H1 (cell line): ENCODE measurements at regions not wholly inside any gene's neighbourhood (a gene's known extent, or its start where the extent isn't known, plus 50 kb on each side); places are given as distances from the start of the nearest gene placed in this dataset.

Source experiments
- CTCF ChIA-PET: fragments of 300-600 bp; sonication (Branson Sonifier 250); formaldehyde crosslinking; loops from one replicate; lab custom pipeline; 2021; ENCODE audit not compliant: partially characterized antibody; lab: Charles Lee
- POLR2A ChIA-PET: fragments of 300-600 bp; sonication (Branson Sonifier 250); formaldehyde crosslinking; loops from one replicate; lab custom pipeline; 2021; ENCODE audit warnings: inconsistent platforms; ENCODE audit not compliant: partially characterized antibody; lab: Charles Lee
- DNase-seq, 2 experiments: peaks; one replicate each; pipeline versions ENCODE4 v3.0.0 to v3.0.0-alpha.2; 2010 to 2022; ENCODE audit warnings: low spot score in 2 of 2, low read depth in 1 of 2, mixed read lengths in 1 of 2
- FAIRE-seq: peaks from 2 replicates; lab custom pipeline; 2011; peaks lifted over from hg19 to GRCh38; lab: Jason Lieb, UNC
- H2AFZ ChIP-seq: 2 replicates; pipeline ENCODE4 v1.8.1; 2012; ENCODE audit warnings: low read length, inconsistent platforms
- H2AK5ac ChIP-seq: 2 replicates; pipeline ENCODE4 v1.6.1; 2013; ENCODE audit warnings: low read depth, low read length
- H2BK120ac ChIP-seq: replicated peaks from 2 replicates; pipeline ENCODE3; 2013; ENCODE audit warnings: low read depth, low read length, inconsistent platforms
- H2BK12ac ChIP-seq: 2 replicates; pipeline ENCODE4 v1.6.1; 2013; ENCODE audit warnings: low read depth, low read length
- H2BK15ac ChIP-seq: 2 replicates; pipeline ENCODE4 v1.6.1; 2013; ENCODE audit warnings: low read length
- H2BK20ac ChIP-seq: 2 replicates; pipeline ENCODE4 v1.6.1; 2013; ENCODE audit warnings: low read length
- H2BK5ac ChIP-seq: 2 replicates; pipeline ENCODE4 v1.6.1; 2013; ENCODE audit warnings: low read depth, low read length
- H3K14ac ChIP-seq: 2 replicates; pipeline ENCODE4 v1.6.1; 2013; ENCODE audit warnings: inconsistent platforms; ENCODE audit not compliant: insufficient read length
- H3K18ac ChIP-seq: 2 replicates; pipeline ENCODE4 v1.6.1; 2013; ENCODE audit warnings: low read length; ENCODE audit errors: extremely low read depth
- H3K23ac ChIP-seq: 2 replicates; pipeline ENCODE4 v1.6.1; 2013; ENCODE audit warnings: inconsistent platforms; ENCODE audit not compliant: insufficient read length
- H3K23me2 ChIP-seq: 2 replicates; pipeline ENCODE4 v1.6.1; 2013; ENCODE audit warnings: low read depth, low read length
- H3K27ac ChIP-seq: 2 replicates; pipeline ENCODE4 v1.6.1; 2011; ENCODE audit warnings: low read depth, low read length, inconsistent platforms
- H3K27me3 ChIP-seq, 4 experiments: replicated peaks in 1 of 4; 1 replicate in 1 of 4; 2 replicates in 3 of 4; pipeline versions ENCODE4 v1.6.1 to v1.8.1; 2011 to 2013; ENCODE audit warnings: low read length in 3 of 4, mild to moderate bottlenecking in 3 of 4, inconsistent platforms in 2 of 4, mixed read lengths in 2 of 4, moderate library complexity in 1 of 4; ENCODE audit not compliant: control insufficient read depth in 3 of 4, insufficient read depth in 3 of 4; ENCODE audit errors: extremely low read depth in 1 of 4
- H3K36me3 ChIP-seq, 4 experiments: 2 replicates each; pipeline versions ENCODE4 v1.6.1 to v1.8.1; 2011 to 2013; ENCODE audit warnings: mild to moderate bottlenecking in 4 of 4, low read length in 3 of 4, moderate library complexity in 2 of 4, control low read depth in 1 of 4, inconsistent platforms in 1 of 4; ENCODE audit not compliant: insufficient read depth in 4 of 4, control insufficient read depth in 2 of 4
- H3K4ac ChIP-seq: replicated peaks from 2 replicates; pipeline ENCODE3; 2013; ENCODE audit warnings: low read length, low read depth, mixed read lengths, inconsistent platforms; ENCODE audit not compliant: insufficient read length
- H3K4me1 ChIP-seq, 4 experiments: replicated peaks in 1 of 4; 1 replicate in 1 of 4; 2 replicates in 3 of 4; pipeline versions ENCODE4 v1.6.1 to v1.8.1; 2011 to 2013; ENCODE audit warnings: low read length in 3 of 4, inconsistent platforms in 2 of 4, mixed read lengths in 1 of 4; ENCODE audit not compliant: insufficient read depth in 4 of 4, control insufficient read depth in 3 of 4
- H3K4me2 ChIP-seq, 2 experiments: 2 replicates each; pipeline versions ENCODE4 v1.6.1 to v1.8.1; 2011 to 2013; ENCODE audit warnings: low read depth in 2 of 2, low read length in 2 of 2, control low read depth in 1 of 2, inconsistent platforms in 1 of 2, mild to moderate bottlenecking in 1 of 2; ENCODE audit not compliant: insufficient read depth in 1 of 2
- H3K4me3 ChIP-seq, 4 experiments: fragments of 200-600, 300-600 bp in 1 of 4; sonication (generic), shearing (Covaris generic), sonication (Bioruptor Twin) in 1 of 4; 2 replicates each; pipeline versions ENCODE4 v1.5.1 to v1.8.1; 2011 to 2016; ENCODE audit warnings: low read length in 4 of 4, low read depth in 3 of 4, control low read depth in 2 of 4, inconsistent platforms in 2 of 4, mild to moderate bottlenecking in 2 of 4, mixed read lengths in 1 of 4, moderate library complexity in 1 of 4; ENCODE audit not compliant: insufficient read depth in 2 of 4; ENCODE audit errors: extremely low read depth in 1 of 4
- H3K56ac ChIP-seq: replicated peaks from 2 replicates; pipeline ENCODE3; 2013; ENCODE audit warnings: low read depth, mild to moderate bottlenecking, mixed read lengths, low read length, inconsistent platforms; ENCODE audit not compliant: insufficient read length
- H3K79me1 ChIP-seq: 2 replicates; pipeline ENCODE4 v1.6.1; 2013; ENCODE audit warnings: low read depth, low read length, control low read depth
- H3K79me2 ChIP-seq, 2 experiments: 2 replicates each; pipeline versions ENCODE4 v1.6.1 to v1.8.1; 2012 to 2013; ENCODE audit warnings: low read length in 2 of 2, mild to moderate bottlenecking in 2 of 2, inconsistent platforms in 1 of 2; ENCODE audit not compliant: insufficient read depth in 2 of 2, control insufficient read depth in 1 of 2
- H3K9ac ChIP-seq, 4 experiments: replicated peaks in 1 of 4; 1 replicate in 1 of 4; 2 replicates in 3 of 4; pipeline versions ENCODE4 v1.6.1 to v1.8.1; 2011 to 2013; ENCODE audit warnings: low read depth in 3 of 4, low read length in 3 of 4, control low read depth in 2 of 4, mild to moderate bottlenecking in 2 of 4, moderate library complexity in 2 of 4, inconsistent platforms in 1 of 4; ENCODE audit errors: extremely low read depth in 1 of 4
- H3K9me3 ChIP-seq, 2 experiments: 2 replicates each; pipeline versions ENCODE4 v1.6.1 to v1.8.1; 2012 to 2013; ENCODE audit warnings: mild to moderate bottlenecking in 2 of 2, moderate library complexity in 2 of 2, control low read depth in 1 of 2, inconsistent platforms in 1 of 2, low read depth in 1 of 2, low read length in 1 of 2, mixed read lengths in 1 of 2; ENCODE audit not compliant: insufficient read depth in 2 of 2
- H4K20me1 ChIP-seq, 2 experiments: replicated peaks in 1 of 2; 2 replicates each; pipeline versions ENCODE3 to v1.8.1; 2011 to 2013; ENCODE audit warnings: inconsistent platforms in 2 of 2, low read length in 2 of 2, mild to moderate bottlenecking in 1 of 2; ENCODE audit not compliant: insufficient read depth in 2 of 2, control insufficient read depth in 1 of 2
- H4K5ac ChIP-seq: 2 replicates; pipeline ENCODE4 v1.6.1; 2013; ENCODE audit warnings: low read length, low read depth, mixed read lengths, inconsistent platforms; ENCODE audit not compliant: insufficient read length
- H4K8ac ChIP-seq: 2 replicates; pipeline ENCODE4 v1.8.0; 2013; ENCODE audit warnings: mild to moderate bottlenecking, moderate library complexity, low read length, inconsistent platforms; ENCODE audit not compliant: insufficient read depth; ENCODE audit errors: extremely low read depth
- H4K91ac ChIP-seq: replicated peaks from 2 replicates; pipeline ENCODE3; 2013; ENCODE audit warnings: low read length, mixed read lengths, inconsistent platforms; ENCODE audit not compliant: insufficient read length
- ZNF274 ChIP-seq: IDR thresholded peaks from 2 replicates; pipeline ENCODE4 v1.7.0; 2012; ENCODE audit warnings: low read length, borderline replicate concordance; ENCODE audit errors: extremely low read depth
- WGBS, 2 experiments: shearing (Covaris generic) in 1 of 2; methylation state at CpG; one replicate each; pipeline versions ENCODE4 v1.1.6 to v1.1.7; 2013 to 2015; ENCODE audit warnings: low lambda C conversion rate in 2 of 2, mixed read lengths in 2 of 2, inconsistent platforms in 1 of 2, low coverage in 1 of 2, missing lambda C conversion rate in 1 of 2; ENCODE audit not compliant: insufficient replicate concordance in 2 of 2, insufficient coverage in 1 of 2, insufficient read length in 1 of 2; ENCODE audit errors: extremely low coverage in 1 of 2, missing lambda C conversion rate in 1 of 2; 5-methylcytosine and 5-hydroxymethylcytosine counted together

GRCh38 chr14:34170882-34171281, 220.0 kb upstream of the EGLN3 start:
- H3K27ac ChIP-seq, result no peak overlapping the region
- no peaks in the 10 kb centered on the region for H4K20me1 ChIP-seq
- no peak overlapping the region for H4K5ac ChIP-seq
- H3K23ac ChIP-seq, result no peak overlapping the region
- H3K4me1 ChIP-seq, result no peaks in the 10 kb centered on the region
- H3K9ac ChIP-seq, result no peak overlapping the region
- H3K14ac ChIP-seq, result no peak overlapping the region
- H2BK12ac ChIP-seq, result no peak overlapping the region
- no peak for DNase-seq
- H2BK20ac ChIP-seq, result no peak overlapping the region
- H3K4ac ChIP-seq, result no peak overlapping the region
- H3K23me2 ChIP-seq, result no peaks in the 10 kb centered on the region
- H4K91ac ChIP-seq, result no peak overlapping the region
- no peak overlapping the region for H4K8ac ChIP-seq
- no peak overlapping the region for H2BK5ac ChIP-seq
- CTCF ChIA-PET, result interaction anchor here (0.7 kb wide), 1 partner anchor 9 kb away, joined by 3 read pairs; no protein-coding TSS in a partner anchor
- TF ChIP-seq ZNF274, result no peak
- TF ChIP-seq, all 59 proteins: peak for 0
- Histone ChIP-seq H2BK120ac (no peak overlapping the region), H3K79me2 (no peaks in the 10 kb centered on the region), H3K4me2 (no peak overlapping the region), H3K56ac (no peak overlapping the region), H2AFZ (no peak overlapping the region), H3K9me3 (no peaks in the 10 kb centered on the region), H3K36me3 (no peaks in the 10 kb centered on the region), H2BK15ac (no peak overlapping the region), H3K18ac (no peak overlapping the region), H2AK5ac (no peak overlapping the region), H3K4me3 (no peak overlapping the region), H3K79me1 (no peaks in the 10 kb centered on the region), H3K27me3 (no peaks in the 10 kb centered on the region)
- FAIRE-seq, result no peak
- POLR2A ChIA-PET, result no interaction called here
- WGBS, 2 experiments, result 87% methylated on average over 1 of the region's 1 CpG; no CpG with 5 or more reads in 1 of the 2 experiments
